ENCODE measurements at regions not wholly inside any gene's neighbourhood (a gene's known extent, or its start where the extent isn't known, plus 50 kb on each side); places are given as distances from the start of the nearest gene placed in this dataset.

- Histone ChIP-seq H3K27ac (ENCODE audit: low read depth) (no peak overlapping the region), H2AFZ (no peak overlapping the region), H3K36me3 (ENCODE audit: insufficient read depth) (no peaks in the 10 kb centered on the region), H4K20me1 (replicated peaks; ENCODE audit: insufficient read depth) (no peaks in the 10 kb centered on the region), H3K4me1 (ENCODE audit: insufficient read depth) (no peaks in the 10 kb centered on the region), H3F3A (replicated peaks; ENCODE audit: low read depth) (no peaks in the 10 kb centered on the region), H3K4me2 (no peak overlapping the region), H3K4me3 (no peak overlapping the region), H3K27me3 (ENCODE audit: insufficient read depth) (no peaks in the 10 kb centered on the region), H3K79me2 (replicated peaks; ENCODE audit: insufficient read depth) (no peaks in the 10 kb centered on the region), H3K9me2 (ENCODE audit: insufficient read depth) (0 out of 2 replicates have a peak, but pooled peaks cover 10% of the 10 kb centered on the region)
- Mint-ChIP-seq H3K4me3 (no peak overlapping the region), H3K4me1 (no peaks in the 10 kb centered on the region), H3K27me3 (ENCODE audit: insufficient read depth, low read depth, poor library complexity) (no peaks in the 10 kb centered on the region), H3K9me3 (no peaks in the 10 kb centered on the region), H3K27ac (no peak overlapping the region), H3K36me3 (ENCODE audit: low read depth) (no peaks in the 10 kb centered on the region)
- DNase-seq (ENCODE audit: low spot score) (no peak), ATAC-seq (no peak)
- TF ChIP-seq STAT1 (IDR thresholded peaks at IDR 0.05; ENCODE audit: unreplicated experiment) (no peak), ZNF331 (CRISPR knock-in tag; IDR thresholded peaks at IDR 0.05; ENCODE audit: low read depth) (no peak), ZNF114 (CRISPR knock-in tag; IDR thresholded peaks at IDR 0.05) (no peak), ZNF462 (CRISPR knock-in tag; IDR thresholded peaks at IDR 0.05) (no peak), POLR2AphosphoS5 (IDR thresholded peaks at IDR 0.05; ENCODE audit: low read depth) (no peak), EZH2 (IDR thresholded peaks at IDR 0.05; ENCODE audit: low read depth, unreplicated experiment) (no peak), CREB1 (CRISPR knock-in tag; IDR thresholded peaks at IDR 0.05; ENCODE audit: low read depth) (no peak)
Measured at GRCh38 chr12:33825986-33826602, 196.2 kb upstream of the ALG10 start.
